ENCODE measurements at regions not wholly inside any gene's neighbourhood (a gene's known extent, or its start where the extent isn't known, plus 50 kb on each side); places are given as distances from the start of the nearest gene placed in this dataset.

- TF ChIP-seq CTCF (IDR thresholded peaks at IDR 0.05; ENCODE audit: low read depth, low read length) (no peak), EZH2phosphoT487 (IDR thresholded peaks at IDR 0.05; ENCODE audit: low read depth) (no peak)
Observed at GRCh38 chr17:73987845-73988509, 215.5 kb upstream of the RPL38 start.

All from OCI-LY3 (cell line).